ENCODE measurements at regions not wholly inside any gene's neighbourhood (a gene's known extent, or its start where the extent isn't known, plus 50 kb on each side); places are given as distances from the start of the nearest gene placed in this dataset.
"Not testable (repeated sequence)": the region's sequence is repeated elsewhere in the genome, so short reads cannot be mapped to it uniquely, and the experiment has no call there.

- H3K27ac ChIP-seq = no peak overlapping the region
- TF ChIP-seq CTCF (IDR thresholded peaks at IDR 0.05) = no peak
- no peak for DNase-seq (ENCODE audit: low spot score)
- no peak overlapping the region for H3K4me3 ChIP-seq
These were observed 111.8 kb upstream of the EXOC2 start for GRCh38 chr6:804771-805170.

DNA sequence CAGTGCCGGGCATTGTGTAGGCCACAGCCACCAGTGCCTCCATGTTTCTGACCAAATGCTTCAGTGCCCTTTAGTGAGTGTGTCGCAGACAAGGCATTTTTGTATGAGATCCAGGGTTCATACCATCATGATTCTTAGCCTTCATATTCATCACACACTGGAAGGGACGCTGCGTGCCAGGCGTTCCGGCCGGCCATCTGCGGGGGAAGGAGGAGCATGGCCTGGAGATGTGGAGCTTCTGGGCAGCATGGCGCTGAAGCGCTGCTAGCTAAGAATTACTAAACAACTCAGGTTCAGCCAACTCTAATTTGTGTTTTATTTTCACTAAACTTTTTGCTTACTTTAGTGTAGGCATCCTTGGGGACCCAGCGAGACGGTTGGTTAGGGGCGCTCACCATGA lies 111.4 kb upstream of the EXOC2 start:
- no peak overlapping the region for H3K27ac ChIP-seq
- TF ChIP-seq CTCF (IDR thresholded peaks at IDR 0.05) = no peak
- no peak overlapping the region for H3K4me3 ChIP-seq
- DNase-seq (ENCODE audit: low spot score) = no peak

DNA sequence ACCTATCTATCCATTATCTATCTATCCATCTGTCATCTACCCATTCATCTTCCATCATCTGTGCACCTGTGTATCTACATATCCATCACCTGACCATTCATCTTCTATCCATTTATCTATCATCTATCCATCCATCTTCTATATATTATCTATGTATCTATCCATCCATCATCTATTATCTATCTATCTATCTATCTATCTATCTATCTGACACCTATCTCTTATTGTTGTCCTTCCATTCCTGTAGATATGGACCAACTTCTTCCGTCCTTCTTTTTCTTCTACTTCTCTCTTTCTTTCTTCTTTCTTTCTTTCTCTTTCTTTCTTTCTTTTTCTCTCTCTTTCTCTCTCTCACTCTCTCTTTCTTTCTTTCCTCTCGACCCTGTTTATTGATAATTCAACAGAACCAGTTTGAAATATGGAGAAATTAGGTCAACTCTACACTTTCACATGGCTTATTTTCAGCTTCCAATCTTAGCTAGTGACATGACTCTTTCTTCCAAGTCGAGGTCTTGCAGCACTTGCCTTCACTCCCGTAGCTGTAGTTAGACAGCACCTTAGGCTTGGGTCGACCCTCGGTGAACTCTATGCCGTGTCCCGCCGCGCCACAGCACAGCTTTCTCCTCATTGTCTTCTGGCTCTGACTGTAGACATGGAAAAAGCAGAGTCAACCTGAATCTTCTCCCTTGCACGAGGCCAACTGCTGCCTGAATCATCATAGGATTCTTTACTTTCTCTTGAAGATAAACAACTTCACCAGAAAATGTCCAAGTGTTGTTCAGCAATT lies 110.4 kb upstream of the EXOC2 start:
- Histone ChIP-seq H3K4me3 (no peak overlapping the region), H3K27ac (no peak overlapping the region)
- TF ChIP-seq CTCF (IDR thresholded peaks at IDR 0.05) = no peak
- DNase-seq (ENCODE audit: low spot score) = no peak

- no peak for DNase-seq (ENCODE audit: low spot score)
- no peak for TF ChIP-seq CTCF (IDR thresholded peaks at IDR 0.05)
- no peak overlapping the region for H3K4me3 ChIP-seq
- no peak overlapping the region for H3K27ac ChIP-seq
These were observed 109.8 kb upstream of the EXOC2 start for GRCh38 chr6:802701-803100.

DNA sequence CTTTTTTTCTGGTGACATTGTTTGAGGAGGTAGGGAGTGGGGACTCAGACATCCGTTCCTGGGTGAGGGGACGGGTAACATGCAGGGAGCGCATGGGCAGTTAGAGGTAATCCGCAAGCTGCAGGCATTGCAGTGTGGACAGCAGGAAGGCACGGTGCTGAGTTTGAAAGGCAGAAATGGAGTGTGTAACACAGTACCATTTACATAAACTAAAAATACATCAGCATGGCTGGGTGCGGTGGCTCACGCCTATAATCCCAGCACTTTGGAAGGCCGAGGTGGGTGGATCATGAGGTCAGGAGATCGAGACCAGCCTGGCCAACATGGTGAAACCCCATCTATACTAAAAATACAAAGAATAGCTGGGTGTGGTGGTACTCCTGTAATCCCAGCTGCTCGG lies 109.3 kb upstream of the EXOC2 start:
- H3K4me3 ChIP-seq; DNase-seq (ENCODE audit: low spot score); H3K27ac ChIP-seq: not testable (repeated sequence)

GRCh38 chr6:799769-800168 lies 106.8 kb upstream of the EXOC2 start:
- Histone ChIP-seq H3K4me3 (no peak overlapping the region), H3K27ac (no peak overlapping the region)
- TF ChIP-seq CTCF (IDR thresholded peaks at IDR 0.05) = no peak
- DNase-seq (ENCODE audit: low spot score) = no peak

DNA sequence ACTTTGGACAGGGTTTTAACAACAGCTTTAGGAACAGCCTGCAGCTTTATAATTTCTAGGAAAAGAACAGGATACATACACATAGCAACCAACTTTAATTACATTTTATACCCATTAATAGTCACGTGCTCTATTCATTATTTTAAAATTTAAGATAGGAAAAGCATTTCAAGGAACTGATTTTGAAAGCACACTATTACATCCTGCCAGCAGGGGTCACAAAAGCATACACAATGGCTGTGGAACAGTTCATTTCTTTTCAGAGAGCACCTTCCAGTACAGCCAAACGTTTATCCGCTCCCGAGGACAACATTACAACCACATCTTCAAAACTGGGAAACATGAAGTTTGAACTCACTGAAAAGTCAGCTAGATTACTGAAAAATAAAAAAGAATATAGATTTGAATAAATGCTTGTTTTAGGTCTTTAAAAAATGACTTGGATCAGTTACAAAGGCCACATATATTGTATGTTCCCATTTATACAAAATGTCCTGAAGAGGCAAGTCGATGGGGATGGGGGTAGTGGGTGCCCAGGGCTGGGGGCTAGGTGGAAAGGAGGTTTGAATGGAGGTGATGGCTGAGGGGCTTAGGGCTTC lies 104.6 kb upstream of the EXOC2 start:
- H3K4me3 ChIP-seq = no peak overlapping the region
- H3K27ac ChIP-seq = no peak overlapping the region
- TF ChIP-seq CTCF (IDR thresholded peaks at IDR 0.05) = peak; percentile 30
- DNase-seq (ENCODE audit: low spot score) = no peak
